ENCODE measurements at regions not wholly inside any gene's neighbourhood (a gene's known extent, or its start where the extent isn't known, plus 50 kb on each side); places are given as distances from the start of the nearest gene placed in this dataset.

- Histone ChIP-seq H3K36me3 (ENCODE audit: control insufficient read depth, low read length) (no peaks in the 10 kb centered on the region), H3K27me3 (ENCODE audit: control insufficient read depth, low read length) (no peaks in the 10 kb centered on the region), H3K9me3 (ENCODE audit: control insufficient read depth, insufficient read depth, low read length) (no peaks in the 10 kb centered on the region), H3F3A (ENCODE audit: control insufficient read depth, insufficient read depth) (no peaks in the 10 kb centered on the region), H4K20me1 (ENCODE audit: control insufficient read depth, insufficient read depth, low read depth, low read length) (no peaks in the 10 kb centered on the region), H3K4me3 (ENCODE audit: low read length) (no peak overlapping the region), H3K9me2 (replicated peaks; ENCODE audit: control insufficient read depth, low read length) (no peaks in the 10 kb centered on the region), H3K4me1 (ENCODE audit: control insufficient read depth, low read length) (no peaks in the 10 kb centered on the region), H3K79me2 (ENCODE audit: control insufficient read depth, low read length) (no peaks in the 10 kb centered on the region), H3K4me2 (ENCODE audit: low read length) (no peak overlapping the region), H3K27ac (ENCODE audit: low read depth, low read length) (no peak overlapping the region)
- no peak for TF ChIP-seq EZH2phosphoT487 (IDR thresholded peaks at IDR 0.05; ENCODE audit: borderline replicate concordance, low read length)
- no peak for TF ChIP-seq CTCF (IDR thresholded peaks at IDR 0.05; ENCODE audit: low read depth, low read length, poor library complexity, severe bottlenecking)
Observed at GRCh38 chr17:53193044-53193443, 629.7 kb upstream of the KIF2B start.

GRCh38 chr17:53191878-53192277 lies 630.8 kb upstream of the KIF2B start:
- Histone ChIP-seq H3K9me3 (ENCODE audit: control insufficient read depth, insufficient read depth, low read length) (no peaks in the 10 kb centered on the region), H3K36me3 (ENCODE audit: control insufficient read depth, low read length) (no peaks in the 10 kb centered on the region)

GRCh38 chr17:53186001-53186400 lies 636.7 kb upstream of the KIF2B start:
- Histone ChIP-seq H4K20me1 (ENCODE audit: control insufficient read depth, insufficient read depth, low read depth, low read length) (no peaks in the 10 kb centered on the region), H3K36me3 (ENCODE audit: control insufficient read depth, low read length) (no peaks in the 10 kb centered on the region), H3K79me2 (ENCODE audit: control insufficient read depth, low read length) (no peaks in the 10 kb centered on the region), H3K4me3 (ENCODE audit: low read length) (no peak overlapping the region), H3K27me3 (ENCODE audit: control insufficient read depth, low read length) (no peaks in the 10 kb centered on the region), H3K27ac (ENCODE audit: low read depth, low read length) (no peak overlapping the region), H3K4me2 (ENCODE audit: low read length) (no peak overlapping the region), H3F3A (ENCODE audit: control insufficient read depth, insufficient read depth) (no peaks in the 10 kb centered on the region), H3K9me3 (ENCODE audit: control insufficient read depth, insufficient read depth, low read length) (no peaks in the 10 kb centered on the region), H3K4me1 (ENCODE audit: control insufficient read depth, low read length) (no peaks in the 10 kb centered on the region), H3K9me2 (replicated peaks; ENCODE audit: control insufficient read depth, low read length) (no peaks in the 10 kb centered on the region)
- no peak for TF ChIP-seq EZH2phosphoT487 (IDR thresholded peaks at IDR 0.05; ENCODE audit: borderline replicate concordance, low read length)
- no peak for TF ChIP-seq CTCF (IDR thresholded peaks at IDR 0.05; ENCODE audit: low read depth, low read length, poor library complexity, severe bottlenecking)

More at GRCh38 chr17:53191878-53192277, 630.8 kb upstream of the KIF2B start:
- H4K20me1 ChIP-seq (ENCODE audit: control insufficient read depth, insufficient read depth, low read depth, low read length): no peaks in the 10 kb centered on the region
- TF ChIP-seq EZH2phosphoT487 (IDR thresholded peaks at IDR 0.05; ENCODE audit: borderline replicate concordance, low read length) (no peak), CTCF (IDR thresholded peaks at IDR 0.05; ENCODE audit: low read depth, low read length, poor library complexity, severe bottlenecking) (no peak)
- H3K4me3 ChIP-seq (ENCODE audit: low read length): no peak overlapping the region
- no peaks in the 10 kb centered on the region for H3F3A ChIP-seq (ENCODE audit: control insufficient read depth, insufficient read depth)
- H3K27ac ChIP-seq (ENCODE audit: low read depth, low read length): no peak overlapping the region
- H3K4me2 ChIP-seq (ENCODE audit: low read length): no peak overlapping the region
- no peaks in the 10 kb centered on the region for H3K9me2 ChIP-seq (replicated peaks; ENCODE audit: control insufficient read depth, low read length)
- no peaks in the 10 kb centered on the region for H3K4me1 ChIP-seq (ENCODE audit: control insufficient read depth, low read length)
- H3K79me2 ChIP-seq (ENCODE audit: control insufficient read depth, low read length): no peaks in the 10 kb centered on the region
- H3K27me3 ChIP-seq (ENCODE audit: control insufficient read depth, low read length): no peaks in the 10 kb centered on the region

GRCh38 chr17:53176629-53177028 lies 646.1 kb upstream of the KIF2B start:
- Histone ChIP-seq H3K79me2 (ENCODE audit: control insufficient read depth, low read length) (no peaks in the 10 kb centered on the region), H4K20me1 (ENCODE audit: control insufficient read depth, insufficient read depth, low read depth, low read length) (no peaks in the 10 kb centered on the region), H3F3A (ENCODE audit: control insufficient read depth, insufficient read depth) (no peaks in the 10 kb centered on the region), H3K27ac (ENCODE audit: low read depth, low read length) (no peak overlapping the region), H3K4me1 (ENCODE audit: control insufficient read depth, low read length) (no peaks in the 10 kb centered on the region), H3K9me2 (replicated peaks; ENCODE audit: control insufficient read depth, low read length) (no peaks in the 10 kb centered on the region), H3K9me3 (ENCODE audit: control insufficient read depth, insufficient read depth, low read length) (no peaks in the 10 kb centered on the region), H3K36me3 (ENCODE audit: control insufficient read depth, low read length) (no peaks in the 10 kb centered on the region), H3K4me3 (ENCODE audit: low read length) (no peak overlapping the region), H3K27me3 (ENCODE audit: control insufficient read depth, low read length) (no peaks in the 10 kb centered on the region), H3K4me2 (ENCODE audit: low read length) (no peak overlapping the region)
- TF ChIP-seq CTCF (IDR thresholded peaks at IDR 0.05; ENCODE audit: low read depth, low read length, poor library complexity, severe bottlenecking): no peak
- TF ChIP-seq EZH2phosphoT487 (IDR thresholded peaks at IDR 0.05; ENCODE audit: borderline replicate concordance, low read length): no peak
